Muscle layer of duodenum (tissue), 2 donors: ENCODE measurements at regions not wholly inside any gene's neighbourhood (a gene's known extent, or its start where the extent isn't known, plus 50 kb on each side); places are given as distances from the start of the nearest gene placed in this dataset.
A peak's percentile ranks its signal among the peaks of the same experiment; 100 is the strongest.

ENCODE experiments used
- H3K27ac ChIP-seq: one replicate; pipeline ENCODE4 v1.7.0; 2013; ENCODE audit warnings: mild to moderate bottlenecking, low read length
- H3K27me3 ChIP-seq: one replicate; pipeline ENCODE4 v1.7.0; 2013; ENCODE audit warnings: low read depth, mild to moderate bottlenecking, control low read depth, low read length
- H3K36me3 ChIP-seq, 2 donors: one replicate each; pipeline ENCODE4 v1.7.0; 2013; ENCODE audit warnings: low read length in 2 of 2, control low read depth in 1 of 2, mild to moderate bottlenecking in 1 of 2; ENCODE audit not compliant: insufficient read depth in 2 of 2, control insufficient read depth in 1 of 2
- H3K4me1 ChIP-seq, 2 donors: one replicate each; pipeline ENCODE4 v1.7.0; 2013; ENCODE audit warnings: low read length in 2 of 2, mild to moderate bottlenecking in 2 of 2, control low read depth in 1 of 2, moderate library complexity in 1 of 2; ENCODE audit not compliant: insufficient read depth in 2 of 2, control insufficient read depth in 1 of 2
- H3K4me3 ChIP-seq, 2 donors: one replicate each; pipeline ENCODE4 v1.7.0; 2013; ENCODE audit warnings: low read length in 2 of 2, low read depth in 1 of 2, mild to moderate bottlenecking in 1 of 2
- H3K9me3 ChIP-seq, 2 donors: one replicate each; pipeline ENCODE4 v1.7.0; 2013; ENCODE audit warnings: low read length in 2 of 2, control low read depth in 1 of 2, mild to moderate bottlenecking in 1 of 2; ENCODE audit not compliant: control insufficient read depth in 1 of 2
- donor health status: healthy.

DNA sequence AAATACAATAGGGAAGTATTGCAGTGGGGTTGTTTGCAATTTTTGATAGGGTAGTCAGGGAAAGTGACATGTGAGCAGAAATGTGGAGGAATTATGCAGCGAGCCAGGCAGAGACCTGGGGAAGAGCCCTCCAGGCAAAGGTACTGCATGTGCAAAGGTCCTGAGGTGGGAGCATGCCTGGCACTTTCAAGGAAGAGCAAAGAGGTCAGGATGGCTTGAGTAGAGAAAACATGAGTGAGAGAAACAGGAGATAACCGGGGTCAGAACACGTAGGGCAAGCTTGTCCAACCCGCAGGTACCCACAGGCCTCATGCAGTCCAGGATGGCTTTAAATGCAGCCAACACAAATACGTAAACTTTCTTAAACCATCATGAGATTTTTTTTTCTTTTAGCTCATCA, 71.0 kb downstream of the COQ2 start:
- Histone ChIP-seq H3K9me3 (no peaks in the 10 kb centered on the region), H3K27ac (no peak overlapping the region)

DNA sequence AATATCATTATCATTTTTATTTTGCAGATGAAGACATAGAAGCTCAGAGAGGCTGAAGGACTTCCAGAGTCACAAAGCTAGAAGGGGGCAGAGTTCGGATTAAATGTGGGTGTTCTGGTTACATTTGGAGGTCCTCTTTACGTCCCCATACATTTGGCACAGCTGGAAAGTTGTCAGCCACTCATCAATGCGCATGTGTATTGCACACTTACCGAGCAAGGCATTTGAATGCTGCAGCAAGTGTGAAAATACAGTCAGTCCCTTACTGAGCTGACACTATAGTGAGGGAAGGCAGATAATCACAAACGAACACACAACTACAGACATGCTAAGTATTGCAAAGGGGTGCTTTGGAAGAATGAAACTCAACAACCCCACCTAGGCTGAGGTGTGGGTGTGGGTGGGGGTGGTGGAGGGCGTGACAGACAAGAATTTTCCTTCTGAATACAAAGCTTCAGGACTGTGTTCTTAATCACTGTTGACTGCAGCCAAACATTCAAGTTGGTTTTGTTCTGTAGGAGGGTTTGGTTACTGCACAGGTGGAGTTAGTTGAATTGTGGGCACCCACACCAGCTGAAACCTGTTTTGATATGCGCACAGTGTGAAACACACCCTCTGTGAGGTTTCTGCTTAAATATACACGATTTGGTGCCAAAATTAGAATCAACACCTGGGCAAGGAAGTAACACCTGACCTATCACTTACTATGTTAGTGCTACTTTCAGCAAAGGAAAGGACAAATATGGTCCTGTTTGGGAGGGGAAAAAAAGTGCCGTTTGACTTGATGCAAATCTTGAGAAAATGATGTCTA, 72.4 kb downstream of the COQ2 start:
- Histone ChIP-seq H3K9me3 (no peaks in the 10 kb centered on the region), H3K4me1 (no peaks in the 10 kb centered on the region), H3K27me3 (no peaks in the 10 kb centered on the region), H3K27ac (no peak overlapping the region), H3K4me3 (no peak overlapping the region), H3K36me3 (no peaks in the 10 kb centered on the region)

More for the DNA sequence above, 71.0 kb downstream of the COQ2 start:
- Histone ChIP-seq H3K27me3 (no peaks in the 10 kb centered on the region), H3K4me3 (no peak overlapping the region), H3K36me3 (no peaks in the 10 kb centered on the region), H3K4me1 (no peaks in the 10 kb centered on the region)

DNA sequence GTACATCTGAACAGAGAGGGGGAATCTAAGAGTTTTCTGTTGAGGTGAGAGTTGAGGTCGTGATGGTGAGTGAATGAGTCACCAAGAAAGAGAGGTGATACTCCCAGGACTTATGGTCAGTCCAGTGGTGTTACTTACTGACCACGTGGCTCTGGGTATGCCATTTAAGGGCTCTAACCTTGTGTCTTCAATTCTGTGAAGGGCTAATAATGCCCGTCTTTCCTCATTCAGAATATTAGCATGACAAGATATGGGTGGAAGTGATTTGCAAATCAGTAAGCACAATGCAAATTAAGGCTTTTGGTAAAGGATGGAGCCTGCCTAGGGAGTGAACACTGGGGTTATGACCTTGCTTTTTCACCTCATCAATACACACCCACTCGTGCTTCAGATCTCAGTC, 75.2 kb downstream of the COQ2 start:
- H3K27ac ChIP-seq = no peak overlapping the region
- no peaks in the 10 kb centered on the region for H3K4me1 ChIP-seq
- no peaks in the 10 kb centered on the region for H3K36me3 ChIP-seq
- H3K27me3 ChIP-seq = no peaks in the 10 kb centered on the region
- no peaks in the 10 kb centered on the region for H3K9me3 ChIP-seq
- H3K4me3 ChIP-seq = no peak overlapping the region

DNA sequence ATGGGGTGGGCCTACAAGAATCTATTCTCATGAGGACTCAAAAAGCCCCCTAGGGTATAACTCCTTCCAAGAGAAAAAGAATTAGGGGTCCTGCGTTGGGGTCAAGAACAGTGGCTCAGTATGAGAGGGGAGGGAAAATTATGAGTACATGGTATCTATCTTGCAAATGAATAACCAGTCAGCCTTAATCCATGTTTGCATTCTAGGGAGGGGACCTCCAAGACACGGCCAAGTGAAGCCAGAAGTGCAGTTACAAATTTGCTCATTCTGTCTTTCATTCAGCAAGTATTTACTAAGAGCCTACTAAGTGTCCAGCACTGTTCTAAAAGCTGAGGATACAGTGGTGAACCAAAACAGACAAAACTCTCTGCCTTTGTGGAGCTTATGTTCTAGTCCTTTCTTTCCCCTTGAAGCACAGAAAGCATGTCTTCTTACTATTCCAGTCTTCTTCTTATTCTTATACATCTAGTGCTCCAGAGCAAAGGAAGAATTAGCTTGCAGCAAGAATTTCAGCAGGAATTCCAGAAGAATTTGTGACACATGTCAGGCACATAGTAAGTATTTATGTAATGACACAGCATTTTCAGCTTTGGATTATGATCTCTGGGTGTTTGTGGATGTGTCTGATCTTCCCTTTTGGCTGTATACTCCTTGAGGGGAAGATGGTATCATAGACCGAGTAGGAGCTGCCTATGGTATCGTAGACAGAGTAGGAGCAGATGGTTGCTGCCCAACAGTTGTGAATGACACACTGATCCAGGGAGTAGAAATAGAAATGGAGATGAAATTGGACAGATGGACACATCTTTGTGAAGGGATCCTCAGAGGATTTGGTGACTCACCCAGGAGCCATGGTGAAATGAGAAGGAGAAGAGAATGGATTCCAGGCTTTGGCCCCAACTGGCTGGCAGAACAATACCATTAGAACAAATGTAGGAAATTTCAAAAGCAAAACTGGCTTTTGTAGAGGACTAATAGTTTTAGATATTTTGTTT, 75.9 kb downstream of the COQ2 start:
- Histone ChIP-seq H3K27me3 (no peaks in the 10 kb centered on the region), H3K9me3 (no peaks in the 10 kb centered on the region), H3K4me3 (no peak overlapping the region), H3K27ac (no peak overlapping the region), H3K36me3 (no peaks in the 10 kb centered on the region), H3K4me1 (no peaks in the 10 kb centered on the region)

DNA sequence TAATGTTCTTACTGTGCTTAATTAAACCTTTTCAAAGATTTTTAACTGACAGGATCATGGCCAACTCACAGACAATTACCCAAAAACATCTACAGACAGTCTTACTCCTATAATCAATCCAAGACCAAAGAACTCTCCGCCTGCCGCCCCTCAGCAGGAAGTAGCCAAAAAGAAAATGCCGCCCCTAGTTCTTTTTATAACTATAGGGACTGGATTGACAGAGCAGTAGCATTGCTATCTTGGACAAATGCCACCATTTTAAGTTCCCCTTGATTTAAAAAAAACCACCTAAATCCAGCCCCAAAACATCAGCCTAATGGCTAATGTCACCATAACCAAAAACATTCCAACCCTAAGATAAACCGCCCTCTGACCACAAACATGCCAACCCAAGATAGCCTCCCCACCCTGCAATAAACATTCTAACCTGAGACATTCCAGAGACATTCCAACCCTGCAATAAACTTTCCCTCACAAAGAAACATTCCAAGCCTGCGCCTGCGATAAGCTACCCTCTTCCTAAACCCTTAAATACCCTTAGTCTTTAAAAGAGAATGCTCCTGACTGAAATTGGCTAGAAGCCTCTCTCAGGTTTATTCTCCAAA, 77.0 kb downstream of the COQ2 start:
- H3K27me3 ChIP-seq = no peaks in the 10 kb centered on the region
- H3K27ac ChIP-seq = no peak overlapping the region

DNA sequence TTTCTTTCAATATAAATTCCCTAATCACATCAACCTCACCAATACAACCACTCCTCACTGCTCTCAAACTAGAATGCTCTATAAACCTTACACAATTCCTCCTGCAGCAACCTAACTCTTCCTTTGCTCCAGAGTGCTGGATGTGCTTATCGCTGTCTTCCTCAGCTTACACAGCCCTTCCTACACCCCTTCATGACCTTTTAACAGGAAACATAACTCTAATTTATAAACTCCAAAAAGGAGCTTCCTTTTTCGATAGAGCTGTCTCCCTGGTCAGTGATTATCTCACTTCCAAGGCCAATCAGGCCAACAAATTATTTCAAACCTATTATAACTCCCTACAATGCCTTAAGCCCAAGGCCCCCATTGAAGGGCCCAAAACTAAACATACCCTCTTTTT, 78.8 kb downstream of the COQ2 start:
- no peaks in the 10 kb centered on the region for H3K4me1 ChIP-seq
- no peaks in the 10 kb centered on the region for H3K9me3 ChIP-seq
- no peaks in the 10 kb centered on the region for H3K36me3 ChIP-seq
- no peak overlapping the region for H3K27ac ChIP-seq
- no peak overlapping the region for H3K4me3 ChIP-seq
- no peaks in the 10 kb centered on the region for H3K27me3 ChIP-seq

More for the DNA sequence above, 77.0 kb downstream of the COQ2 start:
- Histone ChIP-seq H3K4me3 (no peak overlapping the region), H3K36me3 (no peaks in the 10 kb centered on the region), H3K4me1 (no peaks in the 10 kb centered on the region), H3K9me3 (no peaks in the 10 kb centered on the region)

DNA sequence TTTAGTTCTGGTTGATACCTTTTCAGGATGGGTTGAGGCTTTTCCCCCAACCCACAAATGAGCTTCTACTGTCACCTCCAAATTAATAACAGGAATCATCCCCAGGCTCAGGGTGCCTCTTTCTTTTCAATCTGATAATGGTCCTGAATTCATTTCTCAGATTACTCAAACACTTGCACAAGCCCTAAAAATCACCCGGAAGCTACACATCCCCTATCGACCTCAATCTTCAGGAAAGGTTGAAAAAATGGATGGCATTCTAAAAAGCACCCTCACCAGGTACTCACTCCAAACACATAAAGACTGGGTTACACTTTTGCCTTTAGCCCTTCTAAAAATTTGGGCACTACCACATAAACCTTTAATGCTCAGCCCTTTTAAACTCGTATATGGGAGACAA, 79.9 kb downstream of the COQ2 start:
- no peaks in the 10 kb centered on the region for H3K27me3 ChIP-seq
- H3K27ac ChIP-seq = no peak overlapping the region
- H3K4me3 ChIP-seq = no peak overlapping the region
- H3K4me1 ChIP-seq = no peaks in the 10 kb centered on the region
- H3K9me3 ChIP-seq = no peaks in the 10 kb centered on the region
- no peaks in the 10 kb centered on the region for H3K36me3 ChIP-seq

DNA sequence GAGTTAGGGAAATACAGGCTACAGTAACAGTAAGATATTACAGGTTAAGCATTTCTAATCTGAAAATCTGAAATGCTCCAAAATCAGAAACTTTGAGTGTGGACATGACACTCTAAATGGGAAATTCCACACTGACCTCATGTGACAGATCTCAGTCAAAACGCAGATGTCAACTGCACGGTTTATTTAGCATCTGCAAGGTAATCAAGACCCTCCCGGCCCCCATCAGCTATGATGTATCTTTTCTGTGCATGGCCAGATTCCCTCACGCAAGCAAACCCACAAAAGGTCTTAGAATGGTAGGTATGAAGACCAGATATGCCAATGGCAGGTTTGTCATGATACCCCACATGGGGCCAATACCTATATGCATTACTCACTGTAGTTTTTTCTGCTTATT, 82.8 kb downstream of the COQ2 start:
- H3K4me1 ChIP-seq = no peaks in the 10 kb centered on the region
- H3K27ac ChIP-seq = no peak overlapping the region

DNA sequence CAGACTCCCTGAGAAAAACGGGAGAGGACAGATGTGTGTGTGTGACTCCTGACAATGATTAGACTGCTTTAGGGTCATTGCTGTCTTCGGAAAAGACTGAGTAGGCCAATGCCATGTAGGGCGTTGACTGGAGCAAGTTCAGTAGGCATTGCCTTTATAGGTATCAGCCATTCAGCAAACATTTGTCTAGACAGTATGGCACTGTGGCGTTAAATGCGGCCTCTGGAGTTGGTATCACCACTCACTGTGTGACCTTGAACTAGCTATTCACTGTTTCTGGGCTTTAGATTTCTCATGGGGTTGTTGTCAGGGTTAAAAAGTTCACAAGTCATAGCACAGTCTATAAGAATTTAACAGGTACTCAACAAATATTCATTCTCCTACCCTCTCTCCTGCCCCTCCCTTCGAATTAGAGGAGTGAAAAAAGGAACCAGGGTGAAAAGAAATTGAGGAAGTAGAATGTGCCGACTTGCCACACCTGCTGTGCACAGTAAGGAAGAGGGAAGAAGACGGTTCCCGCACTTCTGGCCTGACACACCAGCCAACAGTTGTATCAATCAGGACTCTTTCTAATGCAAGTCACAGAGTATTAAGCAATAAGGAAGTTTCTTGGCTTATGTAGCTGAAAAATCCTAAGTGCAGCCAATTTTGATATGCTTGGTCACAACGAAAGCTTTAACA, 83.2 kb upstream of the PLAC8 start:
- no peaks in the 10 kb centered on the region for H3K36me3 ChIP-seq

More for the DNA sequence above, 82.8 kb downstream of the COQ2 start:
- H3K9me3 ChIP-seq = no peaks in the 10 kb centered on the region
- no peaks in the 10 kb centered on the region for H3K36me3 ChIP-seq
- H3K4me3 ChIP-seq = no peak overlapping the region
- no peaks in the 10 kb centered on the region for H3K27me3 ChIP-seq

DNA sequence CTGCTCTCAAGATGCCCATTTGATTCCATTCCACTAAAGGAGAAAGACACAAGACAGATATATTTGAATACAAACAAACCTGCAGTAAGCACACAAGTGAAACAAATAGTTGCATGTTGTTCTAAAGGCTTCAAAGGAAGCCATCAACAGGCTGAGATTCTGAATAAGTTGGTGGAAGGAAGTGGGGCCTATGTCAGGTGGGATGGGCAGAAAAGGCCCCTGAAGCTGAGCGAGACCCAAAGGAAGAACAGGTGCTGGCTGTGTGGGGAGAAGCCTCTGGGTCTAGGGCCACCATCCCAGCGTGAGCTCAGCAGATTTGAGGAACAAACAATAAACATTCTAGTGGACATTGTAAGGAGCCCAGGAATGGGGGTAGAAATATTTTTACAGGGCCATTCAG, 82.4 kb upstream of the PLAC8 start:
- H3K4me1 ChIP-seq = no peaks in the 10 kb centered on the region
- H3K27ac ChIP-seq = no peak overlapping the region
- H3K36me3 ChIP-seq = no peaks in the 10 kb centered on the region
- H3K9me3 ChIP-seq = no peaks in the 10 kb centered on the region
- no peak overlapping the region for H3K4me3 ChIP-seq
- no peaks in the 10 kb centered on the region for H3K27me3 ChIP-seq

More for the DNA sequence above, 83.2 kb upstream of the PLAC8 start:
- no peaks in the 10 kb centered on the region for H3K9me3 ChIP-seq
- H3K4me1 ChIP-seq = no peaks in the 10 kb centered on the region
- no peaks in the 10 kb centered on the region for H3K27me3 ChIP-seq
- no peak overlapping the region for H3K4me3 ChIP-seq
- H3K27ac ChIP-seq = peak overlapping the region; percentile 10

DNA sequence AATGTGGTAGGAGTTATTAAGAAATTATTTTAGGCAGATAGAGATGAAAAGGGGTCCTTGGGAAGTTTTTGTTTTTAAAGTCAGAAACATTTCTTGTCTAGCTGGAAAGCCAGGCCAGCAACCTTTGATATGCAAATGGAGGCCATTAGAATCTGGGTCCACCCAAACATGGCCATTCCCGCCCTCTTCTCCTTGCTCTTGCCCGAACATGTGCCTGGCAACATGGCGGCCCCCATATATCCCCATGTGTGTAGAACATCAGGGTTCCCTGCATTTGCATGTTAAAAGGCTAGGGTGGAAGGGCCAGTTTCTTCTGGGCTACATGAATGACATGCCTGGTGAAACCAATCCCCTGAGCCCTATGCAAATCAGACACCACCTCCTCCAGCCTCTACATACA, 80.7 kb upstream of the PLAC8 start:
- no peak overlapping the region for H3K27ac ChIP-seq
- no peaks in the 10 kb centered on the region for H3K4me1 ChIP-seq
- no peak overlapping the region for H3K4me3 ChIP-seq
- H3K36me3 ChIP-seq = no peaks in the 10 kb centered on the region
- H3K9me3 ChIP-seq = no peaks in the 10 kb centered on the region
- no peaks in the 10 kb centered on the region for H3K27me3 ChIP-seq
